CD4-positive, alpha-beta T cell treated with Interleukin-4 for 1 hour (primary cell): ENCODE measurements at regions not wholly inside any gene's neighbourhood (a gene's known extent, or its start where the extent isn't known, plus 50 kb on each side); places are given as distances from the start of the nearest gene placed in this dataset.
A peak's percentile ranks its signal among the peaks of the same experiment; 100 is the strongest.
"Not testable (repeated sequence)": the region's sequence is repeated elsewhere in the genome, so short reads cannot be mapped to it uniquely, and the experiment has no call there.

ENCODE experiments used
- DNase-seq, 2 donors: peaks; one replicate each; pipeline ENCODE4 v3.0.0-alpha.2; 2020 to 2022

- DNase-seq: no peak
Measured at GRCh38 chr6:21856456-21856825, 262.9 kb downstream of the SOX4 start.

GRCh38 chr6:21856844-21857243 lies 263.3 kb downstream of the SOX4 start:
- peak in 1 of 2 donors; percentile 58 for DNase-seq

GRCh38 chr6:21858076-21858475 lies 264.5 kb downstream of the SOX4 start:
- DNase-seq: no peak

- DNase-seq: no peak
Measured at GRCh38 chr6:21859193-21859735, 265.7 kb downstream of the SOX4 start.

GRCh38 chr6:21861942-21862341 lies 268.4 kb downstream of the SOX4 start:
- DNase-seq: no peak

GRCh38 chr6:21864206-21864605 lies 270.7 kb downstream of the SOX4 start:
- no peak for DNase-seq

- DNase-seq: no peak
Measured at GRCh38 chr6:21868226-21868625, 274.7 kb downstream of the SOX4 start.

GRCh38 chr6:21869085-21869771 lies 275.7 kb downstream of the SOX4 start:
- DNase-seq: no peak

- DNase-seq: no peak
Measured at GRCh38 chr6:21870076-21870730, 276.7 kb downstream of the SOX4 start.

- no peak for DNase-seq
Measured at GRCh38 chr6:21871831-21872230, 278.3 kb downstream of the SOX4 start.

- DNase-seq: no peak
Measured at GRCh38 chr6:21872749-21873148, 279.2 kb downstream of the SOX4 start.

- no peak for DNase-seq
Measured at GRCh38 chr6:21873562-21873961, 280.0 kb downstream of the SOX4 start.

GRCh38 chr6:21874372-21874771 lies 280.8 kb downstream of the SOX4 start:
- no peak for DNase-seq

- not testable (repeated sequence) for DNase-seq
Measured at GRCh38 chr6:21877037-21877436, 283.5 kb downstream of the SOX4 start.

GRCh38 chr6:21880249-21880648 lies 286.7 kb downstream of the SOX4 start:
- DNase-seq: not testable (repeated sequence)

- DNase-seq: no peak
Measured at GRCh38 chr6:21881969-21882465, 288.5 kb downstream of the SOX4 start.

- DNase-seq: no peak
Measured at GRCh38 chr6:21883595-21884328, 290.2 kb downstream of the SOX4 start.

GRCh38 chr6:21885111-21885510 lies 291.6 kb downstream of the SOX4 start:
- no peak for DNase-seq

GRCh38 chr6:21885532-21886114 lies 292.1 kb downstream of the SOX4 start:
- no peak for DNase-seq

GRCh38 chr6:21886542-21887151 lies 293.1 kb downstream of the SOX4 start:
- DNase-seq: no peak

GRCh38 chr6:21887231-21888185 lies 294.0 kb downstream of the SOX4 start:
- no peak for DNase-seq

- no peak for DNase-seq
Measured at GRCh38 chr6:21891080-21891479, 297.5 kb downstream of the SOX4 start.
